Mucosa of descending colon (tissue), 3 donors: ENCODE measurements at regions not wholly inside any gene's neighbourhood (a gene's known extent, or its start where the extent isn't known, plus 50 kb on each side); places are given as distances from the start of the nearest gene placed in this dataset.

ENCODE experiments used
- ATAC-seq: fragments of 200-7000 bp; cut with Tn5 transposase; one replicate; pipeline ENCODE4 v1.9.1; 2020; ENCODE audit warnings: mild to moderate bottlenecking, moderate library complexity
- DNase-seq, 3 donors: peaks; one replicate each; pipeline ENCODE4 v3.0.0-alpha.2; 2020
- H3K36me3 ChIP-seq: fragments of 200-600 bp; one replicate; pipeline ENCODE4 v1.8.0; 2021; ENCODE audit warnings: low read depth, mild to moderate bottlenecking
- H3K4me1 ChIP-seq: fragments of 200-600 bp; one replicate; pipeline ENCODE4 v1.8.0; 2021; ENCODE audit warnings: low read depth, mild to moderate bottlenecking
- H3K4me3 ChIP-seq: fragments of 200-600 bp; one replicate; pipeline ENCODE4 v1.8.0; 2021; ENCODE audit warnings: mild to moderate bottlenecking
- H3K9me3 ChIP-seq: fragments of 200-600 bp; one replicate; pipeline ENCODE4 v1.8.0; 2021; ENCODE audit warnings: mild to moderate bottlenecking
- intact Hi-C, 2 donors: fragments of 100-400 bp; cut with DNase I in 1 of 2; cut with micrococcal nuclease in 1 of 2; formaldehyde crosslinking; loops; one replicate each; pipeline versions ENCODE4 v1.11.0 to v1.11.1; 2022; cut with DNase I, micrococcal nuclease
- TF ChIP-seq, protein P1 (sequence below): fragments of 200-600 bp; IDR thresholded peaks from one replicate; pipeline ENCODE4 v1.8.0; 2022; ENCODE audit warnings: antibody characterized with exemption, mild to moderate bottlenecking
- donor health status: DM: no; HTN: no; CAD: no; lungs with moderate emphysema.
- donor health status: DM: no; HTN: no; CAD: no.
- donor health status: DM: no; HTN: yes; CAD: no.

DNA sequence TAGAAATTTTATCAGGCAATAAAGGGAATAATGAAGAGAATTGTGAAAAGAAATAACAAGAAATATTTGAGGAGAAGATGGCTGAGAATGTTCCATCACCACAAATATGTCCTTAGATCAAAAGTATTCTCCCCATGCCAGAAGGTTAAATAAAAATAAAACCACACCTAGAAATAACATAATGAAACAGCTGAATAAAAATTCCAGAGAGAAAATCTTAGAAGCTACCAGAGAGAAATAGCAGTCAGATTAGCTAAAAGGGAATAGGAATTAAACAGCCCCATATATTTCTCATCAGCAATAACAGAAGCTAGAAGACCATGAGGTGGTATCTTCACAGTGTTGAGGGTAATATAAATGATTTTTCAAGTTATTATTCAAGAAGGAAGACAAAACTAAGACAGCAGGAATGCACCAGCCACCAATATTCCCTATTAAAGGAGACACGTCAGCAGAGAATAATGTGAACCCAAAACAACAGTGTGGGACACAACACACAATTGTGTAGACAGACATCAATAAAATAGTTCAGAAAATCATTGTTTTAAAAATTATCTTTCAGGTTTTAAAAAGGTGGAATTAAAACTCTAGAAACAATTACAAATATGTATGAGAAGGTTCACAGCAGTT is 82.0 kb upstream of the NEDD4L start:
- intact Hi-C loops = no loop called here
- H3K4me3 ChIP-seq = no peak overlapping the region
- H3K4me1 ChIP-seq = peaks cover under 1% of the 10 kb centered on the region
- DNase-seq = no peak
- H3K9me3 ChIP-seq = no peaks in the 10 kb centered on the region
- ATAC-seq = no peak
- H3K36me3 ChIP-seq = no peaks in the 10 kb centered on the region
- TF ChIP-seq, protein P1, sequence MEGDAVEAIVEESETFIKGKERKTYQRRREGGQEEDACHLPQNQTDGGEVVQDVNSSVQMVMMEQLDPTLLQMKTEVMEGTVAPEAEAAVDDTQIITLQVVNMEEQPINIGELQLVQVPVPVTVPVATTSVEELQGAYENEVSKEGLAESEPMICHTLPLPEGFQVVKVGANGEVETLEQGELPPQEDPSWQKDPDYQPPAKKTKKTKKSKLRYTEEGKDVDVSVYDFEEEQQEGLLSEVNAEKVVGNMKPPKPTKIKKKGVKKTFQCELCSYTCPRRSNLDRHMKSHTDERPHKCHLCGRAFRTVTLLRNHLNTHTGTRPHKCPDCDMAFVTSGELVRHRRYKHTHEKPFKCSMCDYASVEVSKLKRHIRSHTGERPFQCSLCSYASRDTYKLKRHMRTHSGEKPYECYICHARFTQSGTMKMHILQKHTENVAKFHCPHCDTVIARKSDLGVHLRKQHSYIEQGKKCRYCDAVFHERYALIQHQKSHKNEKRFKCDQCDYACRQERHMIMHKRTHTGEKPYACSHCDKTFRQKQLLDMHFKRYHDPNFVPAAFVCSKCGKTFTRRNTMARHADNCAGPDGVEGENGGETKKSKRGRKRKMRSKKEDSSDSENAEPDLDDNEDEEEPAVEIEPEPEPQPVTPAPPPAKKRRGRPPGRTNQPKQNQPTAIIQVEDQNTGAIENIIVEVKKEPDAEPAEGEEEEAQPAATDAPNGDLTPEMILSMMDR = no peak

DNA sequence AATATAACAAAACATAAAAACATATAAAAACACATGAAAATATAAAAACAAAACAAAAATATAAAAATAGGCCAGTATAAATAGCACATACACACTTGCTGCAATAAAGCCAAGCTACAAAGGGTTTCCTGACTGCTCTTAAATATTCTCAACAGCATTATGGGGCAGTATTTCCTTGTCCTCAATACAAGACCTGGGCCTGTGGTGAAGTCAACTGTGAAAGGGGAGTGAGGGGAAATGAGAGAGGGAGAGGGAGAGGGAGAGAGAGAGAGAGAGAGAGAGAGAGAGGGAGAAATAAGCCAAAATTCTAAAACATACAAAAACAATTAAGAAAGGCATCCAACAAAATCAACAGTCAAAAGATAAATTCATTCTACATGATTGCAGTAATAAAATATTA is 82.6 kb upstream of the NEDD4L start:
- Histone ChIP-seq H3K36me3 (no peaks in the 10 kb centered on the region), H3K9me3 (no peaks in the 10 kb centered on the region), H3K4me1 (peaks cover 5% of the 10 kb centered on the region), H3K4me3 (no peak overlapping the region)
- DNase-seq (no peak), ATAC-seq (no peak)
- intact Hi-C loops = no loop called here
- TF ChIP-seq, protein P1 = no peak

DNA sequence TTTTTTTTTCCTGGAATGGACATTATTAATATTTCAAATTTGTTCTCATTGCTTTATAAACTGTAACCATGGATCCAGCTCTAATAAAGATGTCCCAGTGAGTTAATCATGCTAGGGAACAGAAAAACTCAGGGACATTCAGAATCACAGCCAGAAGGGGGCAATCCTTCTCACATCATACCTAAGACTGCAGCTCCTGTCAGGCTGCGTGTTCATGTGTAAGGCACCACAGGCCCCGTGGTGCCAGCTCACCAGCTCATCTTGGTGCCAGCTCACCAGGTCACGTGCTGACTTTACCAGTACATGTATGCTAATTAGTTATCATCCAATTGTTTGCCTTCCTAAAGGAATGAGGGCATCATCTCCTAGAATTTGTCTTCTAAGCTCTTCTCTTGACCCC is 84.7 kb upstream of the NEDD4L start:
- Histone ChIP-seq H3K9me3 (no peaks in the 10 kb centered on the region), H3K4me1 (peaks cover 13% of the 10 kb centered on the region), H3K36me3 (no peaks in the 10 kb centered on the region), H3K4me3 (no peak overlapping the region)
- intact Hi-C loops = no loop called here
- DNase-seq (peak; percentile 50 to 73 (median 61)), ATAC-seq (peak; percentile 77)
- TF ChIP-seq, protein P1 = no peak

DNA sequence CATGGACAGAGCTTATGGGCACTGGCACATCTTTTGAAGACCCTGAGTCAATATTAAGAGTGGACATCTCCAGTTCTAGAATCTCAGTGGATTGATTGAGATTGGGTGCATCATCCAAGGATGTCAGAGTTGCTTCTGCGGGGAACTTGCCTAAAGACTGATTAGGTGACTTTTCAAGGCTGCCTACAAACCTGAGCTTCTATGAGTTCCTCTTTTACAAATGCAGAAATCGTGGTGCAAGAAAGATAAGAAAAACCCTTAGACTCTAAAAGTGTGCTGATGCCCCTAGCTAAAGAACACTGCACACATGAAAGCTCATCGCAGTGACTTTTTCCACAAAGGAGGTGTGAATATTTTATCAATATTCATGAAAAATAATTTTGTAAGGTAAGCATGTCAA is 86.8 kb upstream of the NEDD4L start:
- H3K36me3 ChIP-seq = no peaks in the 10 kb centered on the region
- ATAC-seq = no peak
- TF ChIP-seq, protein P1 = no peak
- H3K4me1 ChIP-seq = peaks cover 17% of the 10 kb centered on the region
- DNase-seq = no peak
- H3K4me3 ChIP-seq = no peak overlapping the region
- H3K9me3 ChIP-seq = no peaks in the 10 kb centered on the region
- intact Hi-C loops = no loop called here

GRCh38 chr18:57956491-57956890 is 87.5 kb upstream of the NEDD4L start:
- H3K4me3 ChIP-seq = no peak overlapping the region
- peak; percentile 75 for ATAC-seq
- H3K4me1 ChIP-seq = peaks cover 17% of the 10 kb centered on the region
- intact Hi-C loops = no loop called here
- H3K36me3 ChIP-seq = no peaks in the 10 kb centered on the region
- TF ChIP-seq, protein P1 = no peak
- no peaks in the 10 kb centered on the region for H3K9me3 ChIP-seq
- peak in 1 of 3 donors; percentile 97 for DNase-seq

- Histone ChIP-seq H3K4me1 (peaks cover 17% of the 10 kb centered on the region), H3K36me3 (no peaks in the 10 kb centered on the region), H3K4me3 (no peak overlapping the region), H3K9me3 (no peaks in the 10 kb centered on the region)
- intact Hi-C loops = no loop called here
- ATAC-seq (peak; percentile 59), DNase-seq (no peak)
- TF ChIP-seq, protein P1 = no peak
Observed at GRCh38 chr18:57954935-57955334, 89.1 kb upstream of the NEDD4L start.
